GM10266 (cell line): ENCODE measurements at regions not wholly inside any gene's neighbourhood (a gene's known extent, or its start where the extent isn't known, plus 50 kb on each side); places are given as distances from the start of the nearest gene placed in this dataset.

Experiments
- DNase-seq: peaks from one replicate; pipeline ENCODE4 v3.0.0; 2012; ENCODE audit errors: extremely low spot score
- TF ChIP-seq, protein P1 (sequence below): IDR thresholded peaks from 2 replicates; pipeline ENCODE4 v1.5.1; 2012; ENCODE audit warnings: mild to moderate bottlenecking, low read depth; ENCODE audit not compliant: control insufficient read depth, insufficient read depth; ENCODE audit errors: missing control alignments

DNA sequence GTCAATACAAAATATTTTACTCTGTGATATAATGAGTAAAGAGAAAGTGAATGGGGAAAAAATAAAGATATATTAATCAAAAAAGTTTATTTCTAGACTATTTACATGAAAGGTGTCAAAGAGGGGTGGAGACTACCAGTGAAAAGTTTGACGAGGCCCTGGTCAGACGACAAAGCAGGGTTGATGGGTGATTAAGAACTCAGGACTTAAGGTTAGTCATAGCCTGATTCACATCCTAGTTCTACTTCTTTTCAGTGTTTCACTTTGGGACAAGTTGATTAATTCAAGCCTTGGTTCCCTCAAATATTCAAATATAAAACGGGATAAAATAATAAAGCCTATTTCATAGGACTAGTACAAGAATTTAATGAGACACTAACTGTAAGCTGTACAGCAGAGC, 178.2 kb upstream of the HS3ST5 start:
- DNase-seq, result no peak

DNA sequence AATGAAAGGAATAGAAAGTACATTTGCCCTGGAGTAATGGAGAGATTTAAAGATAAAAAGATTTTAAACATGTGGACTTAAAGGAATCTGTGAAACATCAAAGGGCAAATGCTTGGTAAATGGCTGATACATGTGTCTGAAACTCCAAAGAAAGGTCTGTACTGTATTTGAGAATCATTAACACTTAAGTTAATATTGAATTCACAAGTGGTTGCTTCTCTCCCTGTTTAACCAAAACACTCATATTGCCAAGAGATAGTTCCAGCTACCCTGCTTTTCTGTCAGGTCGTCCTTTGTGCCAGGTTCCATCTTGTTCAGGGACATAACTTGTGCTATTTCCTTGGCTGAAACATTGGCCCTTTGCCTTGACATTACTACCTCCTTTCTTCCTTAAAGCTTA, 171.3 kb upstream of the HS3ST5 start:
- DNase-seq, result no peak
- TF ChIP-seq, protein P1, sequence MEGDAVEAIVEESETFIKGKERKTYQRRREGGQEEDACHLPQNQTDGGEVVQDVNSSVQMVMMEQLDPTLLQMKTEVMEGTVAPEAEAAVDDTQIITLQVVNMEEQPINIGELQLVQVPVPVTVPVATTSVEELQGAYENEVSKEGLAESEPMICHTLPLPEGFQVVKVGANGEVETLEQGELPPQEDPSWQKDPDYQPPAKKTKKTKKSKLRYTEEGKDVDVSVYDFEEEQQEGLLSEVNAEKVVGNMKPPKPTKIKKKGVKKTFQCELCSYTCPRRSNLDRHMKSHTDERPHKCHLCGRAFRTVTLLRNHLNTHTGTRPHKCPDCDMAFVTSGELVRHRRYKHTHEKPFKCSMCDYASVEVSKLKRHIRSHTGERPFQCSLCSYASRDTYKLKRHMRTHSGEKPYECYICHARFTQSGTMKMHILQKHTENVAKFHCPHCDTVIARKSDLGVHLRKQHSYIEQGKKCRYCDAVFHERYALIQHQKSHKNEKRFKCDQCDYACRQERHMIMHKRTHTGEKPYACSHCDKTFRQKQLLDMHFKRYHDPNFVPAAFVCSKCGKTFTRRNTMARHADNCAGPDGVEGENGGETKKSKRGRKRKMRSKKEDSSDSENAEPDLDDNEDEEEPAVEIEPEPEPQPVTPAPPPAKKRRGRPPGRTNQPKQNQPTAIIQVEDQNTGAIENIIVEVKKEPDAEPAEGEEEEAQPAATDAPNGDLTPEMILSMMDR, result no peak

More for the DNA sequence above, 178.2 kb upstream of the HS3ST5 start:
- TF ChIP-seq, protein P1, result no peak

DNA sequence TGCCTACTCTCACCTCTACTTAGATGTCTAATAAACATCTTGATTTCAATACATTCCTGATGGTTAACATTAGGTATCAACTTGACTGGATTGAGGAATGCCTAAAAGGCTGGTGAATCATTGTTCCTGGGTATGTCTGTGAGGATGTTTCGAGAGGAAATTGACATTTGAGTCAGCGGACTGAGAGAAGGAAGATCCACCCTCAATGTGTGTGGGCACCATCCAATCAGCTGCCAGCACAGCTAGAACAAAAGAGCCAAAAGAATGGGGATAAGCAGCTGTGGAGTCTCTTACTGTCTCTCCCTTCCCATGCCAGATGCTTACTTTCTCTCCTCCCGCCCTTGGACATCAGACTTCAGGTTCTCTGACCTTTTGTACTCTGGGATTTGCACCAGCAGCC, 128.6 kb upstream of the HS3ST5 start:
- DNase-seq, result no peak
- TF ChIP-seq, protein P1, result no peak

DNA sequence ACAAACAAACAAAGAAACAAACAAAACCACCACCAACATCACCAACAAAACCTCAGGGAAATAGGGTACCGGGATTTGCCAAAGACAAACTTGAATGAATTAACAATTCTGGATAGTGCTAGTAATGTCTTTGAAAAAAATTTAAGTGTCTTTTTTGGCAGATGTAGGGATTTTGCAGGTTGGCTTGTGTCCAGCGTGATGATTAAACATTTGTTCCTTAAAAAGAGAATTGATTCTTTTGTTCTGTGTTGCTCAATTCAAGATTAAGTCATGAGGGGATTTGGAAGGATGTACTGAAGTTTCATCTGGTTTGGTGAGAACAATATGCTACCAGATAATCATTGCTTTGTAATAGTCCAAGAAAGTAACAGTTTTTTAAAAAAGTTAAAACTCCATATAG, 125.1 kb upstream of the HS3ST5 start:
- TF ChIP-seq, protein P1, result no peak
- DNase-seq, result no peak

DNA sequence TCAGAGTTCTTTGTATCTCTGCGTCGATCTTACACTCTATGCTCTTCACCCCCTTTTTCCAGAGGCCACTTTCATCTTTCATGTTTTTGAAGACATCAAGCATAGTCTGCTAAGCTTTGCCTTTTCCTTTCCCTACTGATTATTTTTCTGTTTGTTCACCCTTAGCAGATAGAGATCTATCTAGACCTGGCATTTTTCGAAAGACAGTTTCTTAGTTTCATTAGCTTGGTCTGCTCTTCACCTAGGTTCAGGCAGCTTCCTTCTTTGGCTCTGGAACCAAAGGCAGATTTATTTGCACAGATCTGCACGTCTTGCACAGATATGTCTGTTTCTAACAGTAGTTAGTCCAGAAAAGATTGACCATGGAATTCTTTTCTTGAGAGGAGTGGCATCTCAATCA, 122.7 kb upstream of the HS3ST5 start:
- TF ChIP-seq, protein P1, result no peak

DNA sequence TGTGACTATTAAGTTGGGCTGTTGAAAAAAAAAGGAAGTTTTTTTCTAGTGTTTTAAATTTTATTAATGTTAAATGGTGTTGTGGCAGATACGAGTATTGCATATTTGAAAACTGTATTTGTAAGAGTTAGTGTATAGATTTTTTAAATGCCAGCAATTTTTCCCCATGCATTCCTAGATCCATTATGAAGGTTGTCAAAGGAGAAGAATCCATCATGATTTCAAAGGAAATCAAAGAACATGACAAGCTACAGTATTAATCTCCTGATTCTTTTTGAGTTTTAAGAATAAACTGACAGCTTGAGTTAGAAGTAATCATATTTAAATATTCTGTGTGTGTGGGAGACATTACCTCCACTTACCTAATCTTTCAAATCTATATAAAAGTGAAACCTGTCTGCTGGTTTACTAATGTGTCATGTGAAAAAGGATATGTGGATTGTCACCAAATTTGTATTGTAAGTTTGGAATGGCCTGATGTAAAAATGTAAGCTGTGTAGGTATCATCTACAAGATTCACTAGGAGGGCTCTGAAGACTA, 111.0 kb upstream of the HS3ST5 start:
- DNase-seq, result no peak
- TF ChIP-seq, protein P1, result no peak

More for the DNA sequence above, 122.7 kb upstream of the HS3ST5 start:
- DNase-seq, result no peak

DNA sequence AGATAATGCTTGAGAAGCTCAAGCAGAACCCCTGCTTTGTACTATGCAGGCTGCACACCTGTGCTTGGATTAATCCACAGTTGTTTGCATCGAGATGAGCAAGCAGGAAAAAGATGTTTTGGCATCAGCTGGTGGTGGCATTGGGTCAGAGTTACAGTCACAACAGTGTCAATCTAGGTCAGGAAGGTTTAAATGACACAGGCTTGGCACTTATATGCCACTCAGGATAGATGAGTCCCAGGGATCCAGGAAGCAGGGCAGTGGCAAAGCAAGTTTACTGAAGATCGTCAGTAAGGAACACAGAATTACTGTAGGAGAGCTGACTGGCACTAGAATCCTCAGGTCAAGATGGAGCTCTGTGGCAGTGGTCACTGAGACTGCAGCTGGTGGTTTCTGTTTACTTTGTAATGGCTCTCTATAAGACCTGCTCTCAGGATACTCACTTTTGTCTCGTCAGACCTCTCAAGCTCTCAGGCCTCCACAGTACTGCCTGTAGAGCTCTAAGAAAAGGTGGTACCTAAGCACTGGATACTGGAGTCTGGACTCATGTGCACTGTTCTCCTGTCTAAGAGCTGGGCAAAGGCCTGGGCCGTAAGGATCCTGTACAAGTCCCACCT, 110.1 kb upstream of the HS3ST5 start:
- TF ChIP-seq, protein P1, result no peak
- DNase-seq, result no peak
